ENCODE measurements at regions not wholly inside any gene's neighbourhood (a gene's known extent, or its start where the extent isn't known, plus 50 kb on each side); places are given as distances from the start of the nearest gene placed in this dataset.

DNA sequence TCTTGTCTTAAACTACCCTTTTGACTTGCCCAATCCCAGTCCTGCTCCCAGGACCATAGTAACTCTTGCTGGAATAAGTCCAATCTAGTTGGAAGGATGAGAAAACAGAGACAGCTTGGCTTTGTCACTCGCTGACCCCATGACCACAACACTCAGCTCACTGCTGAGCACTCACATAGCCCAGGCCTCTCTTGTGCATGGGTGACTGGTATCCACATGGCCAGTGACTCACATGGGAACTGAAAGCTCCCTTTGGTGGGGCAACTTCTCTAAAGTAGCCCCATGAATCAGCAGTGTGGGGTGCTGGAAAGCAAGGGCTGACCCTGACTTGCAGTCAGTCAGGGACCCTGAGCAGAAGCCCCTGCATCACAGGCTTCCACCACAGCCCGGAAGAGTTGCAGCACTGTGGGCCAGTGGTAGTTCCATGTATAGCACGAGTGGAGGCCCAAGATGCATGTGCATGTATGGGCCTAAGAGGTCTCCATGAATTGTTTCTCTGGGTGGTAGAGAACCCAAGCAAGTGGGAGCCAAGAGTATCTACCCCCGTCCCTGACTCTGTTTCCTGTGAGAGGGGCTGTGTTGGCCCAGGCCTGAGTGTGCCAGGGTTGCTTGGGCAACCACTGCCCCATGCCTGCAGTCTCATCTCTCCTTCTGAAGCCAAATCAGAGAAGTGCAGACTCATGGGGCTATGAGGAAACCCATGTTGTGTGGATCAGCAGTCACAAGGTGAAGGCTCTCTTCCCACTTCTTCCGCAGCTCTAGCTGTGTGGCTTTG, 62.1 kb upstream of the XCR1 start:
- DNase-seq, result peak; percentile 42

DNA sequence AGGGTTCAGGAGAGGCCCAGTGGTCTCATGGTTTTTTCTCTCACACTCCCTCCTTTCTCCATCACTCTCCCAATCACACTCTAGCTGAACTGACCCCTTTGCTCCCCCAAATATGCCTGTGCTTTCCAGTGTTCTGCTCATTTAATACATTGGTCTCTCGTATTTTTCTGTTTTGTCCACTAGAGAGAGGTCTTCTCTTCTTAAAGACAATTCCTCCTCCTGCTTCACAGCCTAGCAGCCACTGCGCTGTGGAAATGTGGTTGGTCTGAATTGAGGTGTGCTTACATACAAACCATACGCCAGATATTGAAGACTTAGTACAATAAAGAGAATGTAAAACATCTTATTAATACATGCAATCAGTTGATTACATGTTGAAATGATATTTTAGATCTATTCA, 60.6 kb upstream of the XCR1 start:
- peak; percentile 17 for DNase-seq

DNA sequence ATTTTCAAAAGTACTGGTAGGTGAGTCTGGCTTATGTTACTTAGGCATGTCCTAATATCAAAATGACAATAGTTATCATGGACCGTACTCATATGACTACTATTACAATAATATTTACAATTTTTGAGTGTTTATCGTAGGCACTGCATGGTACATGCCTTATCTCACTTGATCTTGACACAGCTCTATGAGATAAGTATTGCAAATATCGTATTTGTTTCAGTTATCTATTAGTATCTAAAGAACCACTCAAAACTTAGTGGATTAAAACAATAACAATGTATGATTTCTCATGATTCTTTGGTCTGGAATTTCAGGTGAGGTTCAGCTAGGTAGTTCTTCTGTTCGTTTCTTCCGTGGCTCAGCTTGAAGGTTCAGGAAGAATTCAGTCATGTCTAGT, 59.7 kb upstream of the XCR1 start:
- DNase-seq, result no peak

DNA sequence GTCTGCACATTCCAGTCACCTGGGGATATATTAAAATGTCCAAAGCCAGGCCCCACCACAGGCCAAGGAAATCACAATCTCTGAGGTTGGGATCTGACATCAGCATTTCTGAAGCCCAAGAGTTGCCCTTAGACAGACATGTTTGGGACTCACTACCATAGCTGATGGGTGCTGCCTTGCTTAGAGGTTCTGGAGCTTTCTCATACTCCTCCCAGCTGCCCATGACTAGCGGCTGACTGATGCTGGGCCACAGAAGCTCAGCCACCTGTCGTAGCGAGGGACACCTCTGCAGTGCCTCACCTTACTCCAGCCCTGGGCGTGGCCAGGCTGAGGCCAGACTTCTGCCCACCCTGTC, 58.8 kb upstream of the XCR1 start:
- DNase-seq, result no peak

DNA sequence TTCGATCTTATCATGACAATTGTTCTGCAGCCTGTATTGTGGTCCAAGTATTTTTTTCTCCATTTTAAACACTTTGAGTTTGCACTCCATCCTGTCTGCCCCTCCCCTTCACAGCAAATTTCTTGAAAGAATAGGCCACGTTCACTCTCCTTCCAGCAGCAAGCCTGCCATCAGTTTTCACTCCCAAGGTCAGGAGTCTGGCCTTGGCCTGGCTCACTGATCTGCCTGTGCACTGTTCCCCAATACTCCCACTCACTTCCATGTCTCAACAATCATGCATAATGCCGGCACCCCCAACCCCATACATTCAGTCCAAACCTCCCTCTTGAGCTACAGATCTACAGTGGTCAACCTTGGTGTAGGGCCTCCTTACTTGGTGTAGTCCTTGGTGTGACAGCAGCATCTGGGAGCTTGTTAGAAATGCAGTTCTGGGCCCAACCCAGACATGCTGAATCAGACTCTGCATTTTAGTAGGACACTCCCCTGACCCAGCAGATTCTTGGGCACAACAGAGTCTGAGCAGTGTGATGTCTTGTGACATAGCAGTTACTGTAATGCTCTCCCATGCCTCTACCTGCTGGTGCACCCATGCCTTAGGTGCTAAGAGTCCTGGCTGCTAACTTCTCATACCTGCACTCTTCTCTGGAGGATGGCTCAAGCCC, 58.3 kb upstream of the XCR1 start:
- DNase-seq, result no peak

DNA sequence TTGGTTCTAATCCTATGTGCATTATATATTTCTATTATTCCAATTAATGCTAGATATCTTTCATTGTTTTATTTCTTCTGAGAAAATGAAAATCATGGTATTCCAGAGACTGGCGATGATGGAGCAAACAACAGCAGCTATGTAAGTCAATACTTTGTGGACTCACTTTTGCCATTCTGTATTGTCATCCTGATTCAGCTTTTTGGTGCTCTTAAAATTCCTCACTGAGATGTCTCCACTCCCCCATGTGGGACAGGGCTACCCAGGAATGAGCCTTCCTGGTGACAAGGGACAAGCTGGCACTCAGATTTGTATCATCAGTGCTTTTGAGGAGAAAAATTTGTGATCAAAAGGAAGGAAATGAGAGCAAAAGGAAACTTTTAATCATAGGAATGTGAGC, 56.7 kb upstream of the XCR1 start:
- no peak for DNase-seq

DNA sequence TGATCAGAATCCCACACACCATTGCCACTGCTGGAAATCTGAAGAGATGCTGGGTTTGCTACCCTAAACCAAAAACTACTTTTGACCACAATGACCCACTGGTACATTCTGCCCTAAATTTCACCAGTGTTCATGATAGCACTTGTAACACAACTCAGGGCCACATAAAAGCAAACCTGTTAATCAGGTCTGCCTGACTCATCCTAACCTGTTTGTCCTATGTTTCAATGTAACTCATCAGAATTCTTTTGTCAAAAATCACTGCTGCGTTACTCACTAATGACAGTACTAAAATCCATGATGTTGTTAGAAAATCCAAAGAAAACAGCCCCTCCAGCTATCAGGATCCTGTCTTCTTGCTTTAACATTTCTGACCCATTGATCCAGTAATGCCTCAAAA, 55.6 kb upstream of the XCR1 start:
- DNase-seq, result no peak

DNA sequence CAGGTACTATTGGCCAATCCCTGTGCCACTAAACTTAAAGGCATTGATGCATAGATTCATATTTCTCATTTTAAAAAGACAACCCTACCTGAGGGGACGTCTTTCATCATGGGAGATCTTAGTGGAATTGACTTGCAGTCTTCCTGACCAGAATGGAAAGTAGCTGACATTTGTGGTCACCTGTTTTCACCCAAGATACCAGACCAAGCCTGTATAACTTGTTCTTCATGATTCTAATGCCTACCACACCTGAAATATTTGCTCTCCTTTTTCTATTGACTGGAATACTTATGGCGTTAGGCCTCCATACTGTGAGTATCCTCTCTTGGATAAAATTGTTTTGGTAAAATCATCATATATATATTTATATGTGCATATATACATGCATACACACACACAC, 54.7 kb upstream of the XCR1 start:
- no peak for DNase-seq

DNA sequence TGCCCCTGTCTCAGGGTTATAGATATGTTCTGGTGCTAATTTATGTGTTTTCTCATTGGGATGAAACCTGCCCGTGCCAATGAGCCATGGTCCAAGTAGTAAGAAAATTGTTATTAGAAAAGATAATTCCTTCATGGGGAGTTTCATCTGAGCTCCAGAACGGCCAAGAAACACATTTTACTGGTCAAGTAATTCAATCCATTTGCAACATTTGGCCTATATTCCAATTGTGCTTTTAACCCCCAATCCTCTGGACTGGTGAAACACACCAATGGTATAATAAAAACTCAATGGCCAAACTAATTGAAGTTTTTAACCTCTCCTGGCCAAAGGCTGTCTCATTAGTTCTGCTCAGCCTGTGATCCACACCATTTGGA, 53.7 kb upstream of the XCR1 start:
- no peak for DNase-seq

DNA sequence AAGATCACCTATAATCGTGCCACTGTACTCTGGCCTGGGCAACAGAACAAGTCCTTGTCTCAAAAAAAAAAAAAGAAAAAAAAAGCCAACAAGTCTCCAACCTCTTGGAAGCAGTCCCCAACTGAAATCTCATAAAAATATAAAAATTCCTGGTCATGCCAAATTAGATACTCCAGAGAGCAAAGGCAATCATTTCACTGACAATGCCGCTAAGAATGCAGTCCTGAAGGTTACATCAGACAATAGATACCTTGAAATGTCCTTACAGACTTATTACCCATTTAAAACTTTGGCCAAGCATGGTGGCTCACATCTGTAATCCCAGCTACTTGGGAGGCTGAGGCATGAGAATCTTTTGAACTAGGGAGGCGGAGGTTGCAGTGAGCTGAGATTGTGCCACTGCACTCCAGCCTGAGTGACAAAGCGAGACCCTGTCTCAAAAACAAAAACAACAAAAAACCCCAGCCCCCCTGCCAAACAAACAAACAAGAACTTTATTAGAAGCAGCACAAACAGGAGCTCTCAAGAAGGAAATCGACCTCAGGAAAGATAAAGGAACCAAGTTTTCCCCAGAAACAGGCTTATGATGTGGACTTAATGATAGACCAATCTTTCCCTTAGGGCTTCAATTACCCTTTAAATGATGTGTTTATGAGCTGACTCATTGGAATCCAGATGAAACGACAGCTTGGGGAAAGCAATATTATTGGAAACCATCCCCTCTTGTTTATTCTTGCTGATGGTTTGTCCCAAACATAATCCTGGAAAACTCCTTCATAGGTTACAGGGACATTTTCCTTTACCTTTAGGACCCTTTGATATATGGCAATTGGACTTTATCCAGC, 53.1 kb upstream of the XCR1 start:
- peak; percentile 9 for DNase-seq

DNA sequence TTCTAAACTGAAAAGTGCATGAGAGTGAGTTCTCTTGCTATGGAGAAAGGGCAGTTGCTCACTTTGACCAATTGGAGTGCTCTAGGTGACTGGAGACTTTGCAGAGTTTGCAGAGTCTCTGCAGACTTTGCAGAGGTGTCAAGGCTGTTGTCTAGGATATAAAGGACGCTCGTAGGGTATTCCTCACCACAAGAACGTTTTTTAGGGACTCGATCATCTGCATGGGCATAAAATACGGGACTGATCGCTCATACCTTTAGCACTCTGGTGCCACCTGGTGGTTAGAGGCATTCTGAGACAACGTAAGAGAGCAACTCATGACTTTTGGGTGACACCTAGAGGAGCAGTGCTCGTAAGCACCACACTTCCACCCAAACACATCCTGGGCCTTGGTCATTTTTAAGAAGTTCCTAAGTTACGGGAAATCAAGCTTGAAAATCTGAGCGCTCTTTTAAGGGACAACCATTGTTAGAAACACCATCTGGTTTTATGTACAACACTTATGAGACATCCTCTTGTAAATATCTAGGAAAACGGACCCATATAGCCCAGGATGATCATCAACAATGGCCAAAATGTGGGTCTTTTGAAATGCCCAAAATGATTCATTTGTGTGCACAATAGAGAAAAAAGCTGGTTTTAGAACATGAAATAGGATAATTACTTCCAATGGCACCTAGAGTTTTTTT, 51.6 kb upstream of the XCR1 start:
- DNase-seq, result peak; percentile 91
